Activated naive CD4-positive, alpha-beta T cell treated with anti-CD3 and anti-CD28 coated beads, Interleukin-2, amount 10 ng/mL, durations not matched to agents 7 days and 5 days (primary cell): ENCODE measurements at regions not wholly inside any gene's neighbourhood (a gene's known extent, or its start where the extent isn't known, plus 50 kb on each side); places are given as distances from the start of the nearest gene placed in this dataset.

Source experiments
- CTCF ChIA-PET: fragments of 350-600 bp; sonication (Branson Sonifier 250); formaldehyde crosslinking; loops from one replicate; lab custom pipeline; 2021; ENCODE audit warnings: antibody characterized with exemption; lab: Charles Lee
- DNase-seq: peaks from one replicate; pipeline ENCODE4 v3.0.0-alpha.2; 2020
- H3K27ac Mint-ChIP-seq: one replicate; pipeline ENCODE4 v1.8.0; 2021; ENCODE audit warnings: mild to moderate bottlenecking, moderate library complexity, mixed read lengths
- H3K27me3 Mint-ChIP-seq: one replicate; pipeline ENCODE4 v1.8.0; 2021; ENCODE audit warnings: mild to moderate bottlenecking, mixed read lengths
- H3K36me3 Mint-ChIP-seq: one replicate; pipeline ENCODE4 v1.8.0; 2021; ENCODE audit warnings: mixed read lengths
- H3K4me1 Mint-ChIP-seq: one replicate; pipeline ENCODE4 v1.8.0; 2021; ENCODE audit warnings: mixed read lengths
- H3K4me3 Mint-ChIP-seq: one replicate; pipeline ENCODE4 v1.8.0; 2021; ENCODE audit warnings: mild to moderate bottlenecking, moderate library complexity, mixed read lengths
- H3K9me3 Mint-ChIP-seq: one replicate; pipeline ENCODE4 v1.8.0; 2021; ENCODE audit warnings: mixed read lengths

- Mint-ChIP-seq H3K4me3 (no peak overlapping the region), H3K9me3 (peaks cover 2% of the 10 kb centered on the region), H3K27ac (no peak overlapping the region), H3K27me3 (no peaks in the 10 kb centered on the region), H3K36me3 (no peaks in the 10 kb centered on the region), H3K4me1 (no peaks in the 10 kb centered on the region)
- no peak for DNase-seq
- CTCF ChIA-PET, result no interaction called here
Measured at GRCh38 chr12:42859612-42860011, 270.1 kb upstream of the PRICKLE1 start.

- Mint-ChIP-seq H3K9me3 (peaks cover under 1% of the 10 kb centered on the region), H3K4me1 (no peaks in the 10 kb centered on the region), H3K4me3 (no peak overlapping the region), H3K36me3 (no peaks in the 10 kb centered on the region), H3K27ac (no peak overlapping the region), H3K27me3 (no peaks in the 10 kb centered on the region)
- no peak for DNase-seq
- CTCF ChIA-PET, result no interaction called here
Measured at GRCh38 chr12:42857106-42857505, 267.6 kb upstream of the PRICKLE1 start.

GRCh38 chr12:42855362-42855950 is 265.9 kb upstream of the PRICKLE1 start:
- no peaks in the 10 kb centered on the region for H3K27me3 Mint-ChIP-seq
- CTCF ChIA-PET, result no interaction called here

GRCh38 chr12:42854826-42855225 is 265.3 kb upstream of the PRICKLE1 start:
- CTCF ChIA-PET, result no interaction called here
- H3K4me3 Mint-ChIP-seq, result no peak overlapping the region
- H3K27ac Mint-ChIP-seq, result no peak overlapping the region
- H3K9me3 Mint-ChIP-seq, result no peaks in the 10 kb centered on the region
- H3K27me3 Mint-ChIP-seq, result no peaks in the 10 kb centered on the region
- H3K4me1 Mint-ChIP-seq, result no peaks in the 10 kb centered on the region
- no peaks in the 10 kb centered on the region for H3K36me3 Mint-ChIP-seq
- DNase-seq, result no peak

More at GRCh38 chr12:42855362-42855950, 265.9 kb upstream of the PRICKLE1 start:
- no peak overlapping the region for H3K4me3 Mint-ChIP-seq
- no peaks in the 10 kb centered on the region for H3K36me3 Mint-ChIP-seq
- H3K9me3 Mint-ChIP-seq, result no peaks in the 10 kb centered on the region
- DNase-seq, result no peak
- no peak overlapping the region for H3K27ac Mint-ChIP-seq
- no peaks in the 10 kb centered on the region for H3K4me1 Mint-ChIP-seq

GRCh38 chr12:42854208-42854607 is 264.7 kb upstream of the PRICKLE1 start:
- no peak overlapping the region for H3K4me3 Mint-ChIP-seq
- CTCF ChIA-PET, result no interaction called here
- H3K27me3 Mint-ChIP-seq, result no peaks in the 10 kb centered on the region
- no peak overlapping the region for H3K27ac Mint-ChIP-seq
- no peaks in the 10 kb centered on the region for H3K4me1 Mint-ChIP-seq
- no peak for DNase-seq
- H3K9me3 Mint-ChIP-seq, result no peaks in the 10 kb centered on the region
- no peaks in the 10 kb centered on the region for H3K36me3 Mint-ChIP-seq

- no peaks in the 10 kb centered on the region for H3K27me3 Mint-ChIP-seq
- H3K4me1 Mint-ChIP-seq, result no peaks in the 10 kb centered on the region
- no peak for DNase-seq
- H3K9me3 Mint-ChIP-seq, result no peaks in the 10 kb centered on the region
- no peak overlapping the region for H3K4me3 Mint-ChIP-seq
- CTCF ChIA-PET, result no interaction called here
- no peaks in the 10 kb centered on the region for H3K36me3 Mint-ChIP-seq
- H3K27ac Mint-ChIP-seq, result no peak overlapping the region
Measured at GRCh38 chr12:42853370-42854140, 264.0 kb upstream of the PRICKLE1 start.

- Mint-ChIP-seq H3K9me3 (no peaks in the 10 kb centered on the region), H3K27me3 (no peaks in the 10 kb centered on the region), H3K4me1 (no peaks in the 10 kb centered on the region), H3K4me3 (no peak overlapping the region), H3K27ac (no peak overlapping the region), H3K36me3 (no peaks in the 10 kb centered on the region)
- no peak for DNase-seq
- CTCF ChIA-PET, result no interaction called here
Measured at GRCh38 chr12:42846782-42847181, 257.2 kb upstream of the PRICKLE1 start.

- CTCF ChIA-PET, result no interaction called here
- Mint-ChIP-seq H3K9me3 (peaks cover 3% of the 10 kb centered on the region), H3K4me3 (no peak overlapping the region), H3K4me1 (no peaks in the 10 kb centered on the region), H3K27ac (no peak overlapping the region), H3K27me3 (no peaks in the 10 kb centered on the region), H3K36me3 (no peaks in the 10 kb centered on the region)
- no peak for DNase-seq
Measured at GRCh38 chr12:42834062-42834461, 244.5 kb upstream of the PRICKLE1 start.

- Mint-ChIP-seq H3K9me3 (no peaks in the 10 kb centered on the region), H3K27ac (no peak overlapping the region), H3K27me3 (no peaks in the 10 kb centered on the region), H3K4me3 (no peak overlapping the region), H3K4me1 (no peaks in the 10 kb centered on the region), H3K36me3 (no peaks in the 10 kb centered on the region)
- no peak for DNase-seq
- CTCF ChIA-PET, result no interaction called here
Measured at GRCh38 chr12:42828836-42829235, 239.3 kb upstream of the PRICKLE1 start.

GRCh38 chr12:42824327-42824726 is 234.8 kb upstream of the PRICKLE1 start:
- Mint-ChIP-seq H3K9me3 (no peaks in the 10 kb centered on the region), H3K4me3 (no peak overlapping the region), H3K27me3 (no peaks in the 10 kb centered on the region), H3K4me1 (no peaks in the 10 kb centered on the region), H3K27ac (no peak overlapping the region), H3K36me3 (no peaks in the 10 kb centered on the region)
- DNase-seq, result no peak
- CTCF ChIA-PET, result no interaction called here

- H3K27ac Mint-ChIP-seq, result no peak overlapping the region
- no peak for DNase-seq
- no peaks in the 10 kb centered on the region for H3K36me3 Mint-ChIP-seq
- no peak overlapping the region for H3K4me3 Mint-ChIP-seq
- CTCF ChIA-PET, result no interaction called here
- H3K9me3 Mint-ChIP-seq, result no peaks in the 10 kb centered on the region
- no peaks in the 10 kb centered on the region for H3K4me1 Mint-ChIP-seq
- H3K27me3 Mint-ChIP-seq, result no peaks in the 10 kb centered on the region
Measured at GRCh38 chr12:42823679-42824078, 234.1 kb upstream of the PRICKLE1 start.

GRCh38 chr12:42819846-42820245 is 230.3 kb upstream of the PRICKLE1 start:
- Mint-ChIP-seq H3K4me3 (no peak overlapping the region), H3K27ac (no peak overlapping the region), H3K36me3 (no peaks in the 10 kb centered on the region), H3K4me1 (no peaks in the 10 kb centered on the region), H3K9me3 (no peaks in the 10 kb centered on the region), H3K27me3 (no peaks in the 10 kb centered on the region)
- no peak for DNase-seq
- CTCF ChIA-PET, result interaction anchor here (1.0 kb wide), 1 partner anchor 25 kb away, joined by 3 read pairs; no protein-coding TSS in a partner anchor

- no peaks in the 10 kb centered on the region for H3K9me3 Mint-ChIP-seq
- H3K27ac Mint-ChIP-seq, result no peak overlapping the region
- H3K4me3 Mint-ChIP-seq, result no peak overlapping the region
- no peaks in the 10 kb centered on the region for H3K36me3 Mint-ChIP-seq
- no peak for DNase-seq
- H3K4me1 Mint-ChIP-seq, result no peaks in the 10 kb centered on the region
- no peaks in the 10 kb centered on the region for H3K27me3 Mint-ChIP-seq
- CTCF ChIA-PET, result interaction anchor here (1.4 kb wide), 1 partner anchor 13 kb away, joined by 3 read pairs; no protein-coding TSS in a partner anchor
Measured at GRCh38 chr12:42815068-42815467, 225.5 kb upstream of the PRICKLE1 start.

GRCh38 chr12:42812871-42813270 is 223.3 kb upstream of the PRICKLE1 start:
- Mint-ChIP-seq H3K36me3 (no peaks in the 10 kb centered on the region), H3K4me3 (no peak overlapping the region), H3K9me3 (no peaks in the 10 kb centered on the region), H3K27me3 (no peaks in the 10 kb centered on the region), H3K27ac (no peak overlapping the region), H3K4me1 (no peaks in the 10 kb centered on the region)
- no peak for DNase-seq
- CTCF ChIA-PET, result no interaction called here

GRCh38 chr12:42812086-42812485 is 222.5 kb upstream of the PRICKLE1 start:
- Mint-ChIP-seq H3K27ac (no peak overlapping the region), H3K27me3 (no peaks in the 10 kb centered on the region), H3K4me1 (no peaks in the 10 kb centered on the region), H3K36me3 (no peaks in the 10 kb centered on the region), H3K9me3 (no peaks in the 10 kb centered on the region), H3K4me3 (no peak overlapping the region)
- CTCF ChIA-PET, result interaction anchor here (0.7 kb wide), 1 partner anchor 677 kb away, joined by 3 read pairs; no protein-coding TSS in a partner anchor
- DNase-seq, result no peak
